ENCODE measurements at regions not wholly inside any gene's neighbourhood (a gene's known extent, or its start where the extent isn't known, plus 50 kb on each side); places are given as distances from the start of the nearest gene placed in this dataset.
"Not testable (repeated sequence)": the region's sequence is repeated elsewhere in the genome, so short reads cannot be mapped to it uniquely, and the experiment has no call there.

GRCh38 chr1:197829011-197829410 lies 53.7 kb upstream of the DENND1B start:
- TF ChIP-seq CTCF (IDR thresholded peaks at IDR 0.05); EZH2 (IDR thresholded peaks at IDR 0.05; ENCODE audit: borderline replicate concordance, insufficient read depth, low read depth, low read length, poor library complexity, severe bottlenecking): not testable (repeated sequence)
